HEK293 (cell line): ENCODE measurements at regions not wholly inside any gene's neighbourhood (a gene's known extent, or its start where the extent isn't known, plus 50 kb on each side); places are given as distances from the start of the nearest gene placed in this dataset.

Source experiments
- CTCF ChIA-PET: fragments of 350-600 bp; formaldehyde crosslinking; extraction: SDS; loops from one replicate; lab custom pipeline; 2021; ENCODE audit warnings: antibody characterized with exemption; lab: Yijun Ruan, JAX
- POLR2A ChIA-PET: fragments of 300-600 bp; formaldehyde crosslinking; extraction: SDS; loops from one replicate; lab custom pipeline; 2020; ENCODE audit warnings: antibody characterized with exemption, inconsistent platforms; lab: Yijun Ruan, JAX
- H3K27ac ChIP-seq: fragments of 200-500 bp; sonication (Bioruptor generic); 2 replicates; pipeline ENCODE4 v1.5.1; 2014; ENCODE audit warnings: low read depth, low read length, control low read depth, inconsistent platforms; ENCODE audit errors: extremely low read depth
- H3K36me3 ChIP-seq, 2 experiments: fragments of 200-500 bp in 1 of 2; sonication (Bioruptor generic) in 1 of 2; 1 replicate in 1 of 2; 2 replicates in 1 of 2; pipeline ENCODE4 v1.5.1; 2014 to 2017; ENCODE audit warnings: inconsistent platforms in 2 of 2, low read length in 2 of 2; ENCODE audit not compliant: control insufficient read depth in 2 of 2, insufficient read depth in 1 of 2
- H3K4me1 ChIP-seq: fragments of 200-500 bp; sonication (Bioruptor generic); 2 replicates; pipeline ENCODE4 v1.5.1; 2014; ENCODE audit warnings: mild to moderate bottlenecking, low read length, inconsistent platforms; ENCODE audit not compliant: control insufficient read depth, insufficient read depth
- H3K4me3 ChIP-seq: 2 replicates; pipeline ENCODE4 v1.5.1; 2011; ENCODE audit warnings: low read depth, mild to moderate bottlenecking, control low read depth, low read length, moderate library complexity
- H3K9me3 ChIP-seq: fragments of 200-500 bp; sonication (Bioruptor generic); 2 replicates; pipeline ENCODE4 v1.5.1; 2014; ENCODE audit warnings: low read depth, low read length, inconsistent platforms; ENCODE audit not compliant: control insufficient read depth, insufficient read depth
- BCL11A ChIP-seq: fragments of 450-650 bp; formaldehyde crosslinking; IDR thresholded peaks from 2 replicates; pipeline ENCODE4 v1.5.1; 2016; ENCODE audit warnings: low read depth, missing biosample characterization, missing genetic modification characterization
- GLI4 ChIP-seq: fragments of 450-650 bp; formaldehyde crosslinking; IDR thresholded peaks from 2 replicates; pipeline ENCODE4 v1.5.1; 2016; ENCODE audit warnings: missing biosample characterization, missing genetic modification characterization
- KLF8 ChIP-seq: fragments of 450-650 bp; formaldehyde crosslinking; IDR thresholded peaks from 2 replicates; pipeline ENCODE4 v1.5.1; 2016; ENCODE audit warnings: missing biosample characterization, missing genetic modification characterization
- KLF9 ChIP-seq: fragments of 450-650 bp; formaldehyde crosslinking; IDR thresholded peaks from 2 replicates; pipeline ENCODE4 v1.5.1; 2016; ENCODE audit warnings: missing biosample characterization, missing genetic modification characterization, low read depth
- RBAK ChIP-seq: fragments of 450-650 bp; formaldehyde crosslinking; IDR thresholded peaks from 2 replicates; pipeline ENCODE4 v1.5.1; 2016; ENCODE audit warnings: missing biosample characterization, missing genetic modification characterization
- SCRT1 ChIP-seq: fragments of 450-650 bp; formaldehyde crosslinking; IDR thresholded peaks from 2 replicates; pipeline ENCODE4 v1.5.1; 2016; ENCODE audit warnings: missing biosample characterization, missing genetic modification characterization, borderline replicate concordance
- SP2 ChIP-seq: fragments of 450-650 bp; formaldehyde crosslinking; IDR thresholded peaks from 2 replicates; pipeline ENCODE4 v1.5.1; 2016; ENCODE audit warnings: missing biosample characterization, missing genetic modification characterization
- ZNF155 ChIP-seq: fragments of 450-650 bp; formaldehyde crosslinking; IDR thresholded peaks from 2 replicates; pipeline ENCODE4 v1.5.1; 2016; ENCODE audit warnings: missing biosample characterization, missing genetic modification characterization
- ZNF18 ChIP-seq: fragments of 450-650 bp; formaldehyde crosslinking; IDR thresholded peaks from 2 replicates; pipeline ENCODE4 v1.5.1; 2016; ENCODE audit warnings: missing biosample characterization, missing genetic modification characterization
- ZNF184 ChIP-seq: fragments of 450-650 bp; IDR thresholded peaks from 2 replicates; pipeline ENCODE4 v1.5.1; 2018; ENCODE audit warnings: missing biosample characterization, mild to moderate bottlenecking, missing genetic modification characterization
- ZNF266 ChIP-seq: fragments of 450-650 bp; formaldehyde crosslinking; IDR thresholded peaks from 2 replicates; pipeline ENCODE4 v1.5.1; 2016; ENCODE audit warnings: missing biosample characterization, missing genetic modification characterization, low read depth
- ZNF311 ChIP-seq: fragments of 450-650 bp; formaldehyde crosslinking; IDR thresholded peaks from 2 replicates; pipeline ENCODE4 v1.5.1; 2017; ENCODE audit warnings: missing biosample characterization, missing genetic modification characterization, borderline replicate concordance
- ZNF324 ChIP-seq: fragments of 450-650 bp; formaldehyde crosslinking; IDR thresholded peaks from 2 replicates; pipeline ENCODE4 v1.5.1; 2016; ENCODE audit warnings: missing biosample characterization, missing genetic modification characterization
- ZNF501 ChIP-seq: fragments of 450-650 bp; formaldehyde crosslinking; IDR thresholded peaks from 2 replicates; pipeline ENCODE4 v1.5.1; 2016; ENCODE audit warnings: missing biosample characterization, missing genetic modification characterization
- ZNF549 ChIP-seq: fragments of 450-650 bp; IDR thresholded peaks from 2 replicates; pipeline ENCODE4 v1.5.1; 2018; ENCODE audit warnings: missing biosample characterization, missing genetic modification characterization, mild to moderate bottlenecking, inconsistent platforms, moderate library complexity
- ZNF701 ChIP-seq: fragments of 450-650 bp; formaldehyde crosslinking; IDR thresholded peaks from 2 replicates; pipeline ENCODE4 v1.5.1; 2016; ENCODE audit warnings: missing biosample characterization, missing genetic modification characterization
- ZNF707 ChIP-seq: fragments of 450-650 bp; formaldehyde crosslinking; IDR thresholded peaks from 2 replicates; pipeline ENCODE4 v1.5.1; 2016; ENCODE audit warnings: missing biosample characterization, missing genetic modification characterization
- ZNF837 ChIP-seq: fragments of 450-650 bp; formaldehyde crosslinking; IDR thresholded peaks from 2 replicates; pipeline ENCODE4 v1.5.1; 2016; ENCODE audit warnings: missing biosample characterization, missing genetic modification characterization
- TF ChIP-seq, protein P1 (sequence below): fragments of 450-650 bp; formaldehyde crosslinking; IDR thresholded peaks from 2 replicates; pipeline ENCODE4 v1.5.1; 2016; ENCODE audit warnings: missing biosample characterization, missing genetic modification characterization, borderline replicate concordance
- TF ChIP-seq, protein P2 (sequence below): fragments of 450-650 bp; formaldehyde crosslinking; IDR thresholded peaks from 2 replicates; pipeline ENCODE4 v1.5.1; 2016; ENCODE audit warnings: missing biosample characterization, missing genetic modification characterization

DNA sequence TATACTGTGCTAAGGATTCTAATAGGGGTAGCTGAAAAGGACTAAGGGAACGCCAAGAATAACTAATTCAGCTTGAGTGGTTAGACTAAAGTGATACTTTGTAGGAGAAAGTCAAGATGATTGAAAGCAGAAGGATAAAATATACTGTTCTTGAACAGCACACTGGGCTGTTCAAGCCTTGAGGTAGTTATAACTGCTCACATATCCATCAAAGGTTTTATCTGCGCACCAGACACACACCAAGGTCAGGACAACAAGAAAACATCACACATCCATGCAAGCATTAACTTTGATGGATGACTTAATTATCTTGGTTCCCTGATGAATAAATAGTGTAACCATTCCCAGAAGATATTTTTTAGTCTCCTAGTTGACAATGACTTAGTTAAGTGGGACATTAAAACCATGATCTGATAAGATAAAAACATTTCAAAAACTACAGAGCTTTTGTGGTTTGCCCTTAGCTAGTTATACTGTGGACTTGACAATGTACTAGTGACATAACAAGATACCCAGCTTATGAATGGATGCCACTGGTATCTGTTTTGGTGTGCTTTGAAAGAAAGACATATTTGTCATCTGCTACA is 728.9 kb downstream of the JRKL start (continued):
- no peak for TF ChIP-seq ZNF266 (tag by site-specific recombination)

DNA sequence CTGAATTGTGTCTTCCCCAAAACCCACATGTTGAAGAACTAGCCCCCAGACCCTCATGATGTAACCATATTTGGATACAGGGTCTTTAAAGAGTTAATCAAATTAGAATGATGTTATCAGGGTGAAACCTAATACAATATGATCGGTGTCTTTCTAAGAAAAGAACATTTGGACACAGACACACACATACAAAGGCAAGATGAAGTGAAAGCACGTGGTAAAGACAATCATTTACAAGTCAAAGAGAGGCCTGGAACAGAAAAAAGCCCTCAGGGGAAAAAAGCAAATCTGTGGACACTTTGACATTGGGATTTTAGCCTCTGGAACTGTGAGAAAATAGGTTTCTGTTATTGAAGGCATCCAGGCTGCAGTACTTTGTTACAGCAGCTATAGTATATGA is 733.4 kb downstream of the JRKL start:
- POLR2A ChIA-PET: no interaction called here
- Histone ChIP-seq H3K4me1 (no peaks in the 10 kb centered on the region), H3K27ac (no peak overlapping the region), H3K4me3 (no peak overlapping the region), H3K36me3 (no peaks in the 10 kb centered on the region), H3K9me3 (no peaks in the 10 kb centered on the region)
- TF ChIP-seq ZNF184 (tag by site-specific recombination): no peak
- CTCF ChIA-PET: no interaction called here

DNA sequence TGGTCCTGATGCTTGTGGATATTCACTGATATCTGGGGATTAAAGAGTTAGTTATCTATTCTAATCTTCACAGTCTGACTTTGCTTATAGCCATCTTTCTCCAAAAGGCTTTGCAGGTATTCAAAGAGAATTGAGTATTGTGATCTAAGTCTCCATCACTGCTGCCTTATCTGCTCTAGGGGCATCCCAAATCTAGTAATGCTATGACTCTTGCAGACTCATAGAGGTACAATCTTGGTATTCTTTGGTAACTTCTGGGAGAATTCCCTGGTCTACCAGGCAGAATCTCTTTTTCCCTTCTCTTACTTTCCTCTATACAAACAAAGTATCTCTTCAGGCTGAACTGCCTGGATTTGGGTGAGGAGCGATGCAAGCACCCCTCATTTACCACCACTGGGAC is 746.3 kb downstream of the JRKL start:
- no peak for TF ChIP-seq ZNF324 (tag by site-specific recombination)
- no peak for TF ChIP-seq ZNF311
- no peak for TF ChIP-seq ZNF501 (tag by site-specific recombination)
- TF ChIP-seq ZNF837 (tag by site-specific recombination): no peak
- no peak for TF ChIP-seq ZNF707
- no peak for TF ChIP-seq ZNF18 (tag by site-specific recombination)
- no peak for TF ChIP-seq SP2 (tag by site-specific recombination)
- TF ChIP-seq ZNF701: no peak
- TF ChIP-seq KLF8 (tag by site-specific recombination): no peak
- no peak for TF ChIP-seq RBAK (tag by site-specific recombination)
- TF ChIP-seq, protein P1, sequence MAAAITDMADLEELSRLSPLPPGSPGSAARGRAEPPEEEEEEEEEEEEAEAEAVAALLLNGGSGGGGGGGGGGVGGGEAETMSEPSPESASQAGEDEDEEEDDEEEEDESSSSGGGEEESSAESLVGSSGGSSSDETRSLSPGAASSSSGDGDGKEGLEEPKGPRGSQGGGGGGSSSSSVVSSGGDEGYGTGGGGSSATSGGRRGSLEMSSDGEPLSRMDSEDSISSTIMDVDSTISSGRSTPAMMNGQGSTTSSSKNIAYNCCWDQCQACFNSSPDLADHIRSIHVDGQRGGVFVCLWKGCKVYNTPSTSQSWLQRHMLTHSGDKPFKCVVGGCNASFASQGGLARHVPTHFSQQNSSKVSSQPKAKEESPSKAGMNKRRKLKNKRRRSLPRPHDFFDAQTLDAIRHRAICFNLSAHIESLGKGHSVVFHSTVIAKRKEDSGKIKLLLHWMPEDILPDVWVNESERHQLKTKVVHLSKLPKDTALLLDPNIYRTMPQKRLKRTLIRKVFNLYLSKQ: no peak
- TF ChIP-seq GLI4 (tag by site-specific recombination): no peak
- TF ChIP-seq ZNF155: no peak
- TF ChIP-seq ZNF549: no peak
- TF ChIP-seq KLF9 (tag by site-specific recombination): no peak
- no peak for TF ChIP-seq BCL11A
- no peak for TF ChIP-seq SCRT1 (tag by site-specific recombination)
- TF ChIP-seq, protein P2, sequence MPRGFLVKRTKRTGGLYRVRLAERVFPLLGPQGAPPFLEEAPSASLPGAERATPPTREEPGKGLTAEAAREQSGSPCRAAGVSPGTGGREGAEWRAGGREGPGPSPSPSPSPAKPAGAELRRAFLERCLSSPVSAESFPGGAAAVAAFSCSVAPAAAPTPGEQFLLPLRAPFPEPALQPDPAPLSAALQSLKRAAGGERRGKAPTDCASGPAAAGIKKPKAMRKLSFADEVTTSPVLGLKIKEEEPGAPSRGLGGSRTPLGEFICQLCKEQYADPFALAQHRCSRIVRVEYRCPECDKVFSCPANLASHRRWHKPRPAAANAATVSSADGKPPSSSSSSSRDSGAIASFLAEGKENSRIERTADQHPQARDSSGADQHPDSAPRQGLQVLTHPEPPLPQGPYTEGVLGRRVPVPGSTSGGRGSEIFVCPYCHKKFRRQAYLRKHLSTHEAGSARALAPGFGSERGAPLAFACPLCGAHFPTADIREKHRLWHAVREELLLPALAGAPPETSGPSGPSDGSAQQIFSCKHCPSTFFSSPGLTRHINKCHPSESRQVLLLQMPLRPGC (tag by site-specific recombination): no peak
- Histone ChIP-seq H3K4me1 (no peaks in the 10 kb centered on the region), H3K27ac (no peak overlapping the region), H3K9me3 (no peaks in the 10 kb centered on the region), H3K4me3 (no peak overlapping the region), H3K36me3 (no peaks in the 10 kb centered on the region)
- ChIA-PET CTCF (no interaction called here), POLR2A (no interaction called here)
